Fibroblast of upper back skin (primary cell): ENCODE measurements at regions not wholly inside any gene's neighbourhood (a gene's known extent, or its start where the extent isn't known, plus 50 kb on each side); places are given as distances from the start of the nearest gene placed in this dataset.
"Not testable (repeated sequence)": the region's sequence is repeated elsewhere in the genome, so short reads cannot be mapped to it uniquely, and the experiment has no call there.

ENCODE experiments used
- DNase-seq: peaks from one replicate; pipeline ENCODE4 v3.0.0-alpha.2; 2013

- DNase-seq, result no peak
These were observed 261.7 kb downstream of the NPHP4 start for GRCh38 chr1:5730272-5731109.

- no peak for DNase-seq
These were observed 262.5 kb downstream of the NPHP4 start for GRCh38 chr1:5729636-5730145.

- DNase-seq, result no peak
These were observed 263.4 kb downstream of the NPHP4 start for GRCh38 chr1:5728663-5729355.

GRCh38 chr1:5727871-5728643, 264.2 kb downstream of the NPHP4 start:
- no peak for DNase-seq

GRCh38 chr1:5727191-5727590, 265.0 kb downstream of the NPHP4 start:
- no peak for DNase-seq

- not testable (repeated sequence) for DNase-seq
These were observed 265.5 kb downstream of the NPHP4 start for GRCh38 chr1:5726586-5727184.

GRCh38 chr1:5725855-5726585, 266.2 kb downstream of the NPHP4 start:
- no peak for DNase-seq

GRCh38 chr1:5725406-5725805, 266.8 kb downstream of the NPHP4 start:
- DNase-seq, result no peak

GRCh38 chr1:5724847-5725246, 267.4 kb downstream of the NPHP4 start:
- no peak for DNase-seq

GRCh38 chr1:5722635-5723164, 269.5 kb downstream of the NPHP4 start:
- DNase-seq, result no peak

- no peak for DNase-seq
These were observed 270.5 kb downstream of the NPHP4 start for GRCh38 chr1:5721634-5722215.

- no peak for DNase-seq
These were observed 271.3 kb downstream of the NPHP4 start for GRCh38 chr1:5720936-5721335.

- no peak for DNase-seq
These were observed 271.7 kb downstream of the NPHP4 start for GRCh38 chr1:5720484-5720883.

GRCh38 chr1:5720045-5720444, 272.2 kb downstream of the NPHP4 start:
- DNase-seq, result no peak

GRCh38 chr1:5718831-5719632, 273.2 kb downstream of the NPHP4 start:
- DNase-seq, result no peak

GRCh38 chr1:5717031-5717682, 275.1 kb downstream of the NPHP4 start:
- no peak for DNase-seq

GRCh38 chr1:5716126-5716525, 276.1 kb downstream of the NPHP4 start:
- no peak for DNase-seq

- no peak for DNase-seq
These were observed 278.9 kb downstream of the NPHP4 start for GRCh38 chr1:5713101-5714010.
